ENCODE measurements at regions not wholly inside any gene's neighbourhood (a gene's known extent, or its start where the extent isn't known, plus 50 kb on each side); places are given as distances from the start of the nearest gene placed in this dataset.
A peak's percentile ranks its signal among the peaks of the same experiment; 100 is the strongest.

DNA sequence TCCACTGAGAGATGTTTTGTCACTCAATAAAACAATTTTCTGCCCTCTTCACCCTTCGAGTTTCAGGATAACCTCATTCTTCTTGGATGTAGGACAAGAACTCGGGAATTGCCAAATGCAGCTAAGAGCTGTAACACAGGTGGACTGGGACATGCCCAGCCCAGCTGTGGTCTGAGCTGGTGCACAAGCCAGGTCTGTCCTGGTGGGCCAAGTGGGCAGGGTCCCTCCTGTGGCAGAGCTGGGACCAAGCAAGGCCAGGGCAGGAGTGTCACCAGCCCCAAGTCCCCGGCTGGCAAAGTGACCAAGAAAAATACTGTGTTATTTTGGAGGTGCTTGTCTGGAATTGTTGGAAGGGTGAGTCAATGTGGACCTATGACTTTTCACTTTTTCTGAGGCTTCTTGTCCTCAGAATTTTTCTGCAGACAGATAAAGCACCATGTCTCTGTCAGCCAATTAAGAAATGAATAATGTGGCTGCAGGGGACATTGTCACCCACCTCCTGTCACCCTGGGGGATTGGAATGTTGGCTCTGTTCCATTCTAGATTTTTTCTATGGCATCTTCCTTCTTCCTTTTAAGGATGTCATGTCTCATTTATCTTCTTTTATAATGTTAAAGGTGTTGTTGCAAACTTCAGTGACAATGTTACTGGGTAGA lies 645.2 kb upstream of the EPHA6 start:
- DNase-seq, result no peak

DNA sequence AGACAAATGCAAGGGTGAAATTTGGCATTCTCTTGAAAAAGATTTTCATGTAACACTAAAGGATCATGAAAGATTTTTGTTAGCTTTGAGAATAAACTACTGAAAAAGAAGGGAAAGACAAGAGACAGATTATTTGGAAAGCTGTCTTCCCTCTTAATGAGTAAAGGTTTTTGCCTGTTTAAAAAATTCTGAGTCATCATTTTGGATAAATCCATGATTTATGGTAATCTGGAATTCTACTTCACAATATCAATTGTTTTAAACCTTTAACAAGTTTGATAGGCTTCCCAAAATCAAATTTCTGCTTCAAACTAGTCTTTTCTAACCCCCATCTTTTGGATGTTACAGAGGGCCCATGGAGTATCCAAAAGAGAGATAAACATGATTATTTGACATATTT lies 641.5 kb upstream of the EPHA6 start:
- DNase-seq, result no peak

DNA sequence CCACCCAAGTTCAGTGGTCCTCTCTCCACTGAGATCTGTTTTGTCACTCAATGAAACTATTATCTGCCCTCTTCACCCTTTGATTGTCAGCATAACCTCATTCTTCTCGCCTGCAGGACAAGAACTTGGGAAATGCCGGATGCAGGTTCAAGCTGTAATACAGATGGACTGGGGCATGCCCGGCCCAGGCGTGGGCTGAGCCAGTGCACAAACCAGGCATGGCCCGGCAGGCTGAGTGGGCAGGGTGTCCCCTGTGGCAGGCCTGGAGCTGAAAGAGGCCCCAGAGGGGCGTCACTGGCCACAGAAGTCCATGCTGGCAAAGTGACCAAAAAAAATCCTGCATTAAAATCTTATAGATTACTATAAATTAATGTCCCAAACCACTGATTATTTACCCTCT lies 638.9 kb upstream of the EPHA6 start:
- DNase-seq, result no peak

DNA sequence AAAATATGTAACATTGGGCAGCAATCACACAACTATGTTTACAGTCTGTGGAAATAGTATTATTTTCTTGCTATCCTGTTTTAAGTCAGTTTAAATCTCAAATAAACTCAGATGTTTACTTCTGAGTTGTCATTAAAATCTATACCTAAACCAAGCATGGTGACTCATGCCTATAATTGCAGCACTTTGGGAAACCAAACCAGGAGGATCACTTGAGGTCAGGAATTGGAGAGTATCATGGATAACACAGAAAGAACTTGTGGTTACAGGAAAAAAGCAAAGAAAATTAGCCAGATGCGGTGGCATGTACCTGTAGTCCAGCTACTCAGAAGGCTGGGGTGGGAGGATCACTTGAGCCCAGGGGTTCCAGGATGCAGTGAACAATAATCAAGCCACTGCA lies 631.6 kb upstream of the EPHA6 start:
- DNase-seq, result no peak

DNA sequence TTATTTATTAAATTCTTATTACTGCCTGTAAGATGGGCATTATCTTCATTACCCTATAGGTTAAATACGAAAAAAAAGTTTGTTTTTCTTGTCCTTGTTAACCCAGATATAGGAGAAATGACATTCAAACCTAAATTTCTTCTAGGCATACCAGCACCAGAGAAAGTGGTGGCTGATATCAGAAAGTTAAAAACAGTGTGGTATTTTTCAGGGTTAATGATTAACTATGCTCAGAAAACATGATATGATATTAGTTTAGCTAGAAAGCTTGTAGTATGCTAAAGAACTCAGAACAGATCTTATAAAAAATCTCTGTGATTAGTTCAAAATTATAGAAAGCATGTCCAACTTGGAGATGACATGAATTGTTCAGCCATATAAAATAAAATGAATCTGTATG lies 630.5 kb upstream of the EPHA6 start:
- DNase-seq, result no peak

DNA sequence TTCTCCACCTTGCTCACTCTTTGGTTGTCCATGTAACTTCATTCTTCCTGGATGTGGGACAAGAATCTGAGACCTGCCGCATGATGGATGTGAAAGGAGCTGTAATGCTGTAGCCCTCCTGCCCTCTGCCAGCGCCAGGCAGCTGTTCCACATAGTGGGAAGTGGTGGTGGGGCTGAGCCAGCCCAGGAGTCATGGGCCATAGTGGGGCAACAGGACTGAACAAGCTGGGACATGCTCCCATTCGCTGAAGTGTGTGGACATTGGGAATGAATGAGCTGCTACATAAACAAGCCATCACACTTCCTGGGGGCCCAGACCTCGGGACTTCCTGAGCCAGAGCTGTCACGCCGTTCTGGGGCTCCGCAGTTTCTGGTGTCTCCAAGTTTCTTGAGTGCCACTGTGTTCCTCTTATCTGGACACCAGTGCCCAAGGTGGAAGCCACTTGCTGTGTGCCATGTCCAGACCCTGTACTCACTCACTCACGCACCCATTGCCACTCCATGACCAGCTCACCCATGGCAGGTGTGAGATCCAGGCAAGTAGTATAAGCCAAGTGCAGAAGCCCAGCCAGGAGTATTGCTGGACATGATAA lies 624.3 kb upstream of the EPHA6 start:
- no peak for DNase-seq

DNA sequence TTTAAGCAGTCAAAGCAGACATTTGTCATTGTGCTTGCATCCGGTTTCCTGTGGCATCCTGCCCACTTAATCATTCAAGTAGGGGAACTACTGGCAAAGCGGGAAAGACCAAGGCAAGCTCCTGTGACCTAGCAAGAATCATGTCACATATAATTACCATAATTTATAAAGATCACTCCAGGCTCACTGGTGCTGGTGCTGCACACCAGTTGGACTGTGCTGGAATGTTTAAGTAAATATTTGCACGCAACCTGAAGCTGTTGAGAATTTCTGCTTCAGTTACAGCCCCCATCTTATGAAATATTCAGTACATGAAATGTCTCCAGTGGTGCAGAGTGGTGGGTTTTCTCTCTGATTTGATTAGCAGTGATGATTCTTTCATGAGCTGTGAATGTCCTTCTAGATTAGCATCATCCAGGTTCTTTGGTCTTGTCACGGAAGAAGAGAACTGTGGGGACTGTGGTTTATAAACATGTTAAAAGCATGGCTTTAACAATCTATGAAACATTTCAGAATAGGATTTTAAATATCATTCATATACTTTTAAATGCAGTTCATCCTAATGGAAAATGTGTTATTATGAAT lies 621.3 kb upstream of the EPHA6 start:
- DNase-seq, result no peak

DNA sequence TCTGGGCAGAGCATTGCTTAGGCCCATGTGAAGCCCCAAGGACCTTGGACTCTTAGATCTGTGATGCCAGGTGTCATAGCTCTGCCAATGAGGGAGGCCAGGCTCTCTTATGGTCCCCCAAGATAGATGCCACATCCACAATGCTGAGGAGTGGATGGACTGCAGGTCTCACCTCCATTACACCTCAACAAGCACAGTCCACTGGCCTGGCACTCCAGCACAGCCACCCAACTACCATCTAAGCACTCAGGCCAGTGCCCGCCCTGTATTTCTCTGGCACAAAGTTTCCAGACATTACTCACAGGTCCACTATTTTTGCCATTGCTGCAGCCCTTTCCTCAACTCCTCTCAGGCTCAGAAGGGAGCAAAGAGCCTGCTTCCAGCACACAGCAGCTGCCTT lies 613.5 kb upstream of the EPHA6 start:
- DNase-seq, result no peak

DNA sequence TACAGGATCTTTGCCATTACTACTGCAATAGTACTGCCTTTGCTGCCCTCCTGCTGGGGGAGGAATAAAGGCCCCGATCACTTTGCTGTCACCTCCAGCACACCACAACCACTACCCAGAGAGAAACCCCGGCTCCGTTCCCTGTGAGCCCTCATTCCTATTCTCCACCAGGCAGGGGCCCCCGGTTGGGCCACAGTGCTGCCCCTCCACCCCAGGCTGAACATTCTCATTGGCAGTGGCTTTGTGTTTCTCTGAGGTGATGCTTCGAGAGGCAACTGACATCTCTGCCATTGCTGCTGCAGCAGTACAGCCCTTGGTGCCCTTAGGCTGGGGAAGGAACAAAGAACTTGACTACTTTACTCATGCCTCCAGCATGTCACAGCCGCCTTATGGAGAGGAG lies 612.9 kb upstream of the EPHA6 start:
- DNase-seq, result no peak

DNA sequence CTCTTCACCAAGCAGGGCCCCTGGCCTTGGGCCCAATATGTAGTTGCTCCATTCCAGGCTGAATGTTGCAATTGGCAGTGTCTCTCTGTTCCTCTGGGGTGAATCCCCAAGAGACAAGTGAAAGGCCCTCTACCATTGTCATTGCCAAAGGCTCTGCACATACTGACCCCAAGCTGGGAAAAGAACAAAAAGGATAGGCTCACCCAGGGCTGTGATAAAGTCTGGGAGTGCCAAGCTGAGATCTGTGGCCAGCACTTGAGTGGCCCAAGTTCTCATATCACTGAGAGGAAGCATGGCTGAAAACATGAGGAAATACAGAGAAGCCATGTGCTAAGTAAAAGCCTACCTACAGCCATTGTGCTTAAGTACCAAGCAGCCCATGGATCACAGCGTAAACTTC lies 612.2 kb upstream of the EPHA6 start:
- DNase-seq, result no peak

DNA sequence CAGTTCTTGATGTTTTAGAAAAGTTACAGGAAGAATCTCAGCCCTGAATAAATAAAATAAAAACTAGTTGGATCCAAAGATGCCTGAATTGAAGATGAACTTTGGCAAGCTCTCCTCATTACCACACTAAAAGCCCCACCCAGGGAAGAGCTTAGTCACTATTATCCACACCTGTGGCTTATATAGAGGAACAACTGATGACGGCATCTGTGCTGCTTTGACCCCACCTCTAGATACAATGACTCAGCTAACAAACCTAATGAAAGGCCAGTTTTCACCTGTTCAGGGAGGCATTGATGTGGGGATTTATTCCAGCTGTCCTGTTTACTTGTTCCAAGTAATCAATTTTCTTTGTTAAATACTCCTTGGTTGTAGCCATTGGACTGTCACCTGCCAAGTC lies 604.7 kb upstream of the EPHA6 start:
- DNase-seq, result no peak

DNA sequence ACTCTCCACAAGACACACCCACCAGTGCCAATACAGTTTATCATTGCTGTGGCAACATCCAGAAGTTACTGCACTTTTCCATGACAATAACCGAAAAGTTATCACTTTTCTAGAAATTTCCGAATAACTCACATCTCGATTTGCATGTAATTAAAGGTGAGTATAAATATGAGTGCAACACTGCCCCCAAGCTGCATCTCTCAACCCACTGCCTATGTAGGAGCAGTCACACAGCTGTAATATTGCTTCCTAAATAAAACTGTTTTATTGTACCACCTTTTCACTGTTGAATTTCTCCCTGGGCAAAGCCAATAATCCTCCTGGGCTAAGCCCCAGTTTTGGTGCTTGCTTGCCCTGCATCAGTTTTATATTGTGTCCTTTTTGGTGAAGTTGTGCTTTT lies 601.0 kb upstream of the EPHA6 start:
- DNase-seq, result no peak

DNA sequence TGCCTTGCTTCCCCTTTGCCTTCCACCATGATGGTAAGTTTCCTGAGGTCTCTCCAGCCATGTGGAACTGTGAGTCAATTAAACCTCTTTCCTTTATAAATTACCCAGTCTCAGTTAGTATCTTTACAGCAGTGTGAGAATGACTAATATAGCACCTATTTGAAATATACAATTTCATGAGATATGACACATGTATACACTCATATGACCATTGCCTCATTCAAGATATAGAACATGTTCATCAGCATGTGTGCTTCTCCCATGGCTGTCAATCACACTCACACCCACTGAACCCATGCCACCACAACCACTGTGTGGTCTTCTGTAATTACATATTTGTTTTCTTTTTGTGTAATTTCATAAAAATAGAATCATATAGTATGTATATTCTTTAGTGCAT lies 599.5 kb upstream of the EPHA6 start:
- no peak for DNase-seq

DNA sequence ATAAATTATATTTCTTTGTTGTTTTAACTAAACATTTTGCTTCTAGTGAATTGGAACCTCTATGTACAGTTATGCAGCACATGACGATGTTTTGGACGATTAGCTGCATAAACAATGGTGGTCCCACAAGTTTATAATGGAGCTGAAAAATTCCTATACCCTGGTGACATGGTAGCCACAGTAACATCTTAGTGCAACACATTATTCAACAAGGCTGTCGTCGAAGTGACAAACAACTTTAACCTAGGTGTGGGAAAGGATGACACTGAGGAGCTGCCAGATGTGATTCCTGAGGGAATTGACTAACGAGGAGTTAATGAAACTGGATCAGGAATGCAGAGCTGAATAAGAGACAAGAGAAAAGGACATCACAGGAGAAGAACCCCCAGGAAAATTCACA lies 588.9 kb upstream of the EPHA6 start:
- no peak for DNase-seq

DNA sequence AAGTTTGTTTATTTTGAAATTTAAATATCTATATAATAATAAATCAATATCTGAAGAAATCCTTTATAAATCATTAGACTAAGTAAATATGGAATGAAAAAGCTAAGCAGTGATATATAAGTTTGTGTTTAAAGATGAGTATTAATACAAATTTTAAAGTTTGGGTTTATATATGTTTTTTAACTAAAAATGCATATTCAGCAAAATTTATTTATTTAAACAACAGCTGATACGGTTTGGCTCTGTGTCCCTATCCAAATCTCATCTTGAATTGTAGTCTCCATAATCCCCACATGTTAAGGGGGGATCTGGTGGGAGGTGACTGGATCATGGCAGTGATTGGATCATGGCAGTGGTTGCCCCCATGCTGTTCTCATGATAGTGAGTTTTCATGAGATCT lies 580.7 kb upstream of the EPHA6 start:
- DNase-seq, result no peak

DNA sequence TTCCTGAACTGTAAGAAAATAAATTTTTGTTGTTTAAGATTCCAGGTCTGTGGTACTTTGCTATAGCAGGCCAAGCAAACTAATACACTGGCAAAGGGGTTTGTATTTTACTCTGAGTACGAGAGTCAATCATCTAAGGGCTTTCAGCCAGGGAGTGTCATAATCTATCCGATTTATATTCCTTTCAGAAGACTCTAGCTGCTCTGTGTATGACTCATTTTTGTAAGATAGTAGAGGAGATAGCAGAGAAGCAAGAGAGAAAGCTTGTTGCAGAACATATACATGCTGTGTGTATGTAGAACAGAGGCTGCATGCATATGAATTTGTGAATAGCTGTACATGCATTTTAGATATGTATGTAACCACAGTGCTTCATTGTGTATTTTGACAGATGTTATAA lies 577.9 kb upstream of the EPHA6 start:
- peak; percentile 25 for DNase-seq

DNA sequence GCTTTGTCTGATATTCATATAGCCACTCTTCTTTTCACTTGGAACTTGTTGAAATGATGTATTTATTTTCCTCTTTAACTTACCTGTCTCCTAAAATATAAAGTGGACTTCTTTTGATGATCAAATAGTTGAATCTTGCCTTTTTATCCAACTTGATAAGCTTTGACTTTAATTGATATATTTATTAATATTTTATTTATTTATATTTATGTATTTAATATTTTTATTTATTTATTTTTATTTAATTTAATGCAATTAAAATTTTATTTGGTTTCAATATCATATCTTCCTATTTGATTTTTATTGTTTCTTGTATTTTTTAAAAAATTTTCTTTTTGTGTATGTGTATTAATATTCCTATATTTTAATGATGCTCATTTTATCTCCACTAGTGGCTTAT lies 555.1 kb upstream of the EPHA6 start:
- no peak for DNase-seq

DNA sequence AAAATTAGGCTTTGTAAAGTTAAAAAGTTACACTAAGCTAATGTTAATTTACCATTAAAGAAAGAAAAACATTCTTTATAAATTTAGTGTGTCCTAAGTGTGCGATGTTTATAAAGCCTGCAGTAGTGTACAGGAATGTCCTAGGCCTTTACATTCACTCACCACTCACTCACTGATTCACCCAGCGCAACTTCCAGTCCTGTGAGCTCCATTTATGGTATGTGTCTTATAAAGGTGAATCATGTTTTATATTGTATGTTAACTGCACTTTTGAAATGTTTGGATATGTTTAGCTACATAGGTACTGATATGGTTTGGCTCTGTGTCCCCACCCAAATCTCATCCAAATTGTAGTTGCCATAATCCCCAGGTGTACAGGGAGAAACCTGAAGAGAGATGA lies 549.7 kb upstream of the EPHA6 start:
- DNase-seq, result no peak

DNA sequence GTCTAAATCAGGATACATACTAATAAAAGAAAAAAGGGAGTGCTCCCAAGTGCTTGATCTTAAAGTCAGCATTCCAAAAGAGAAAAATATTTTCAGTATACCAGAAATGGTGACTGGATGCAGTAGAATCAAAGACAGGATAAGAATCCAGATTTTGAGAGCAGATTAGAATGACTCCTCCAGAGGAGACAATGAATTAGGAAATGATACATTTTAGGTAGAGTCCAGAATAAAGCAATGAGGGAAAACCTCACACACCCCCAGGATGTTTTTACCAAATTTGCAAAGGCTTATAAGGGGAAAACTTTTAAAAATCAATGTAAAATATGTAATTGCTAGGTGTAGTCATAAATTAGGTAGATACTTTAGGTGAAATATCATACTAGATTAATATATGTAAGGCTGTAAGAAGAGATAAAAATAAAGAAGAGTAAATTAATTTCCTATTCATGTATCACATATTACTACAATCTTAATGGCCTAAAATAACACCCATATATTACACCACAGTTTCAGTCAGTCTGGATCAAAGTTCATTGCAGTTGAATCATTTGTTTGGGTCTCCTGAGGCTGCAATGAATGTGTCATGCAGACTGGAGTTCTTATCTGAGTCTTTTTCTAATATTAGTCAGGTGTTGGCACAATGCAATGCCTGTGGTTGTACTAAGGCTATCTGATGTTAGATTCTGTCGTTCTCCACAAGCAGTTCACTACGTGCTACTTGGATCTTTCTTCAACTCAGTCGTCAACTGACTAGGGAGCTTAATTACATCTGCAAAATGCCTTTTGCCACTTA lies 547.8 kb upstream of the EPHA6 start:
- no peak for DNase-seq

DNA sequence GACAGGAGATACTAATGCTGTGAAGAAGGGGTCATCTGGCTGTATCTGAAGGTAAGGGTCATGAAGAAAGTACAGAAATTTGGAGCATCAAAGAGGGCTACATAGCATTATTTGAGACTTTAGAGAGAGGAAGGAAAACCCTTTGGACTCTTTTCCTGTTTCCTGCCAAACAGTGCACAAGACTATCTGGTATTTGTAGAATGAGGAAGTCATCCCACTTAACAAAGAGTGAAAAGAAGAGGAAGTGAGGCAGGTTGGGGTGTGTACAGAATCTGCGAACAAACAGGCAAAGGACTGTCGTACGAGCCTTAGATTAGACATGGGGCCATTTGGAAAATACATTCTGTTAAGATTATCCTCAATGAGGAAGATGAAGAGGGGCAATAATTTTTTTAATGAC lies 546.8 kb upstream of the EPHA6 start:
- DNase-seq, result no peak

DNA sequence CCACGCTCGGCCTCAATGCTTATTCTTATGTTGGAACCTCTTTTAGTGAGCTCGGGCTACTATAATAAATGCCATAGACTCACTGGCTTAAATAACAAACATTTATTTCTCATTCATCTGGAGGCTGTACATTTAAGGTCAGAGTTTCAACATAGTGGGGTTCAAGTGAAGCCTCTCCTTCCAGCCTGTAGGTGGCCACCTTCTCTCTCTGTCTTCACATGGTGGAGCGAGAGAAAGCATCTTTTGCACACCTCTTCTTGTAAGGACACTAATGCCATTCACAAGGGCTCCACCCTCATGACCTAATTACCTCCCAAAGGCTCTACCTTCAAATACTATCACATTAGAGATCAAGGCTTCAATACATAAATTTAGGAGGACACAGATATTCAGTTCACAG lies 520.3 kb upstream of the EPHA6 start:
- no peak for DNase-seq

DNA sequence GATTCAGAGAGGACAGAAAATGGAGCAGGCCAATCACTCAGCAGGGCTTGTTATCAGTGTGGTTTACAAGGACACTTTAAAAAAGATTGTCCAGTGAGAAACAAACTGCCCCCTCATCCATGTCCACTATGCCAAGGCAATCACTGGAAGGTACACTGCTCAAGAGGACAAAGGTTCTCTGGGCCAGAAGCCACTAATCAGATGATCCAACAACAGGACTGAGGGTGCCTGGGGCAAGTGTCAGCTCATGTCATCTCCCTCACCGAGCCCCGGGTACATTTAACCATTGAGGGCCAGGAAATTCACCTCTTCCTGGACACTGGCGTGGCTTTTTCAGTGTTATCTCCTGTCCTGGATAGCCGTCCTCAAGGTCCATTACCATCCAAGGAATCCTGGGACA lies 513.7 kb upstream of the EPHA6 start:
- DNase-seq, result no peak

DNA sequence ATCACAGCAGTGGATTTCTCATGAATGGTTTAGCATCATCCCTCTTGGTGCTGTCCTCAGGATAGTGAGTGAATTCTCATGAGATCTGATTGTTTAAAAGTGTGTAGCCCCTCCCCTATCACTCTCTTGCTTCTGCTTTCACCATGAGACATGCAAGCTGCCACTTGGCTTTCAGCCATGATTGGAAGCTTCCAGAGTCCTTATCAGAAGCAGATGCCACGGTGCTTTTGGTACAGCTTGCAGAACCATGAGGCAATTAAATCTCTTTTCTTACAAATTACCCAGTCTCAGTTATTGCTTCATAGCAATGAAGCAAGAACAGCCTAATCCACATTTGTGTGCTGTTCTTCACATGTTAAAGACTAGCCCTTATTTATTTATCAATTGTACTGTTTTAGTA lies 495.2 kb upstream of the EPHA6 start:
- DNase-seq, result peak; percentile 14

DNA sequence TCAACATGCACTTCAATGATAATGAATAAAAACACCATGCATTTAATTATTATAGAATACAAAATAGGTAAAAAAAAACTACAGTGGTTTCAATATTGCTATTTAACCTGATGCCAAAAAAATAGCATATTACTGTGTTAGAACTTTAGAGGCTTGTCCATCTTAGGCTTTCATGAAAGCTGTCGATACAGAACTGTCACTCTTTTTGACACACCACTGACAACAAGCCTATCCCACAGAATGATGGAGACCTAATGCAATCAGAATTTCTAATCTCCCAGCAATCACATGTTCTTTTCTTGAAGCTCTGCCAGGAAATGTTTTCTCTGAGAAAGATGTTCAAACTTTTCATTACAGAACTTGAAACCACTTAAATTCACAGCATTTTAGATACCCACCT lies 490.3 kb upstream of the EPHA6 start:
- no peak for DNase-seq
